ENCODE measurements at regions not wholly inside any gene's neighbourhood (a gene's known extent, or its start where the extent isn't known, plus 50 kb on each side); places are given as distances from the start of the nearest gene placed in this dataset.

- DNase-seq: no peak
Measured at GRCh38 chr1:4327142-4327541, 327.3 kb upstream of the AJAP1 start.

GRCh38 chr1:4328402-4329071, 325.9 kb upstream of the AJAP1 start:
- DNase-seq: no peak

GRCh38 chr1:4330805-4331766, 323.3 kb upstream of the AJAP1 start:
- no peak for DNase-seq

- no peak for DNase-seq
Measured at GRCh38 chr1:4331767-4332163, 322.6 kb upstream of the AJAP1 start.

GRCh38 chr1:4336507-4336906, 317.9 kb upstream of the AJAP1 start:
- no peak for DNase-seq

GRCh38 chr1:4341421-4341820, 313.0 kb upstream of the AJAP1 start:
- DNase-seq: no peak

- DNase-seq: no peak
Measured at GRCh38 chr1:4344065-4344732, 310.2 kb upstream of the AJAP1 start.

- no peak for DNase-seq
Measured at GRCh38 chr1:4345094-4345493, 309.3 kb upstream of the AJAP1 start.

GRCh38 chr1:4346131-4346530, 308.3 kb upstream of the AJAP1 start:
- no peak for DNase-seq

- no peak for DNase-seq
Measured at GRCh38 chr1:4351453-4351852, 303.0 kb upstream of the AJAP1 start.

GRCh38 chr1:4353090-4353856, 301.1 kb upstream of the AJAP1 start:
- DNase-seq: no peak

- DNase-seq: no peak
Measured at GRCh38 chr1:4355839-4356238, 298.6 kb upstream of the AJAP1 start.

- no peak for DNase-seq
Measured at GRCh38 chr1:4362314-4363044, 291.9 kb upstream of the AJAP1 start.

GRCh38 chr1:4366091-4366490, 288.3 kb upstream of the AJAP1 start:
- no peak for DNase-seq

- no peak for DNase-seq
Measured at GRCh38 chr1:4367230-4367777, 287.1 kb upstream of the AJAP1 start.

GRCh38 chr1:4369335-4369734, 285.1 kb upstream of the AJAP1 start:
- DNase-seq: no peak

GRCh38 chr1:4371849-4372248, 282.6 kb upstream of the AJAP1 start:
- no peak for DNase-seq

- no peak for DNase-seq
Measured at GRCh38 chr1:4375812-4376211, 278.6 kb upstream of the AJAP1 start.

GRCh38 chr1:4379451-4380175, 274.8 kb upstream of the AJAP1 start:
- no peak for DNase-seq

GRCh38 chr1:4380564-4381168, 273.7 kb upstream of the AJAP1 start:
- DNase-seq: no peak

Measured in right kidney (tissue), 1 donor.